ENCODE measurements at regions not wholly inside any gene's neighbourhood (a gene's known extent, or its start where the extent isn't known, plus 50 kb on each side); places are given as distances from the start of the nearest gene placed in this dataset.

- FAIRE-seq: no peak
- Histone ChIP-seq H4K5ac (ENCODE audit: insufficient read length, low read depth, low read length) (no peak overlapping the region), H2BK20ac (ENCODE audit: low read length) (no peak overlapping the region), H3K9me3 (ENCODE audit: insufficient read depth in 2 of 2, low read depth in 1 of 2, low read length in 1 of 2) (no peaks in the 10 kb centered on the region), H2BK5ac (ENCODE audit: low read depth, low read length) (no peak overlapping the region), H3K4me3 (ENCODE audit: extremely low read depth in 1 of 4, insufficient read depth in 2 of 4, low read depth in 3 of 4, low read length in 4 of 4) (no peak overlapping the region), H2BK120ac (replicated peaks; ENCODE audit: low read depth, low read length) (no peak overlapping the region), H3K4ac (replicated peaks; ENCODE audit: insufficient read length, low read depth, low read length) (no peak overlapping the region), H4K8ac (ENCODE audit: extremely low read depth, insufficient read depth, low read length) (no peak overlapping the region), H3K79me2 (ENCODE audit: control insufficient read depth in 1 of 2, insufficient read depth in 2 of 2, low read length in 2 of 2) (no peaks in the 10 kb centered on the region), H3K36me3 (ENCODE audit: control insufficient read depth in 2 of 4, insufficient read depth in 4 of 4, low read length in 3 of 4) (no peaks in the 10 kb centered on the region), H3K14ac (ENCODE audit: insufficient read length) (no peak overlapping the region), H3K56ac (replicated peaks; ENCODE audit: insufficient read length, low read depth, low read length) (no peak overlapping the region), H2AK5ac (ENCODE audit: low read depth, low read length) (no peak overlapping the region), H3K23me2 (ENCODE audit: low read depth, low read length) (no peaks in the 10 kb centered on the region), H3K79me1 (ENCODE audit: low read depth, low read length) (no peaks in the 10 kb centered on the region), H3K27me3 (replicated peaks in 1 of 4; ENCODE audit: control insufficient read depth in 3 of 4, extremely low read depth in 1 of 4, insufficient read depth in 3 of 4, low read length in 3 of 4) (no peaks in the 10 kb centered on the region), H4K91ac (replicated peaks; ENCODE audit: insufficient read length, low read length) (no peak overlapping the region), H4K20me1 (replicated peaks in 1 of 2; ENCODE audit: control insufficient read depth in 1 of 2, insufficient read depth in 2 of 2, low read length in 2 of 2) (no peaks in the 10 kb centered on the region), H3K9ac (replicated peaks in 1 of 4; ENCODE audit: extremely low read depth in 1 of 4, low read depth in 3 of 4, low read length in 3 of 4) (no peak overlapping the region), H3K4me1 (replicated peaks in 1 of 4; ENCODE audit: control insufficient read depth in 3 of 4, insufficient read depth in 4 of 4, low read length in 3 of 4) (no peaks in the 10 kb centered on the region), H2AFZ (ENCODE audit: low read length) (no peak overlapping the region), H3K18ac (ENCODE audit: extremely low read depth, low read length) (no peak overlapping the region), H3K4me2 (ENCODE audit: insufficient read depth in 1 of 2, low read depth in 2 of 2, low read length in 2 of 2) (no peak overlapping the region), H2BK12ac (ENCODE audit: low read depth, low read length) (no peak overlapping the region), H3K27ac (ENCODE audit: low read depth, low read length) (no peak overlapping the region), H3K23ac (ENCODE audit: insufficient read length) (no peak overlapping the region), H2BK15ac (ENCODE audit: low read length) (no peak overlapping the region)
- no peak for DNase-seq (ENCODE audit: low read depth in 1 of 2, low spot score in 2 of 2)
- TF ChIP-seq HDAC6 (IDR thresholded peaks at IDR 0.05; ENCODE audit: low read depth, low read length): no peak
- no peak for TF ChIP-seq FOSL1 (IDR thresholded peaks at IDR 0.05; ENCODE audit: insufficient read depth, low read depth, low read length)
- ChIA-PET POLR2A (ENCODE audit: partially characterized antibody) (no interaction called here), CTCF (ENCODE audit: partially characterized antibody) (interaction anchor here (0.9 kb wide), 1 partner anchor 9 kb away, joined by 3 read pairs; no protein-coding TSS in a partner anchor)
- 90% methylated on average over 2 of the region's 2 CpGs; no CpG with 5 or more reads in 1 of the 2 experiments for WGBS, 2 experiments (ENCODE audit: extremely low coverage in 1 of 2, insufficient coverage in 1 of 2, insufficient read length in 1 of 2, insufficient replicate concordance in 2 of 2, low coverage in 1 of 2, low lambda C conversion rate in 2 of 2, missing lambda C conversion rate in 1 of 2)
Observed at GRCh38 chr2:192292478-192292877, 97.7 kb upstream of the TMEFF2 start.
